ENCODE measurements at regions not wholly inside any gene's neighbourhood (a gene's known extent, or its start where the extent isn't known, plus 50 kb on each side); places are given as distances from the start of the nearest gene placed in this dataset.

GRCh38 chr1:193525411-193525810, 339.0 kb upstream of the B3GALT2 start:
- TF ChIP-seq GATA3 (IDR thresholded peaks at IDR 0.05; ENCODE audit: low read depth, low read length), result no peak
- no peak for TF ChIP-seq GATA2 (IDR thresholded peaks at IDR 0.05; ENCODE audit: low read depth, low read length)
